ENCODE measurements at regions not wholly inside any gene's neighbourhood (a gene's known extent, or its start where the extent isn't known, plus 50 kb on each side); places are given as distances from the start of the nearest gene placed in this dataset.
A peak's percentile ranks its signal among the peaks of the same experiment; 100 is the strongest.
"Not testable (repeated sequence)": the region's sequence is repeated elsewhere in the genome, so short reads cannot be mapped to it uniquely, and the experiment has no call there.

- H3K27me3 ChIP-seq: no peaks in the 10 kb centered on the region
- H2AFZ ChIP-seq (replicated peaks): peak overlapping the region; percentile 4
- TF ChIP-seq CTCF (IDR thresholded peaks at IDR 0.05) (no peak), EZH2phosphoT487 (IDR thresholded peaks at IDR 0.05) (no peak), EZH2 (IDR thresholded peaks at IDR 0.05) (no peak)
Measured at GRCh38 chr18:30684825-30685481, 357.6 kb downstream of the DSC3 start.

DNA sequence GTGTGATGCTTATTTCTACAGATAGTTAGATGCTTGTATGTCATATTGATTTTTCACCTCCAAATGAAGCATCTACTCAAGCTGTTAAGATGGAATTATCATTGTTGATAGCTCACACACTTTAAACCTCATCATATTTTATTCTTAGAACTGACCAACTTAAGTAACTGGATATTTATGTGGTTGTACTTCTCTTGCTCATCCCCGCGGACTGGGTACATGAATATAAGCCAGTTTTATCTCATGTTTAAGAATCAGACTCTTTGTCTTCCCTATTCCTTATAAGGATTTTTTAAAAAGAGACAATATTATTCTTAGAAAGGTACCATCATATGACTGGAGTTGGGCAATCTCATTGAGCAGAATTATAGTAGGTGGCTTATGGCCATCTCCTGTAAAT, 358.7 kb downstream of the DSC3 start:
- Histone ChIP-seq H3K36me3 (no peaks in the 10 kb centered on the region), H3K4me3 (no peak overlapping the region), H3K4me1 (no peaks in the 10 kb centered on the region), H3K27ac (no peak overlapping the region), H4K20me1 (ENCODE audit: low read depth) (no peaks in the 10 kb centered on the region), H2AFZ (replicated peaks) (no peak overlapping the region), H3F3A (ENCODE audit: low read depth) (no peaks in the 10 kb centered on the region), H3K27me3 (no peaks in the 10 kb centered on the region), H3K4me2 (no peak overlapping the region), H3K79me2 (ENCODE audit: low read depth) (no peaks in the 10 kb centered on the region), H3K9me3 (ENCODE audit: low read depth) (no peaks in the 10 kb centered on the region), H3K9ac (no peak overlapping the region)
- no peak for TF ChIP-seq EZH2 (IDR thresholded peaks at IDR 0.05)
- DNase-seq (ENCODE audit: low spot score): no peak
- Mint-ChIP-seq H3K9me3 (no peaks in the 10 kb centered on the region), H3K4me3 (no peak overlapping the region), H3K4me1 (no peaks in the 10 kb centered on the region), H3K27ac (no peak overlapping the region), H3K27me3 (ENCODE audit: insufficient read depth, low read depth) (no peaks in the 10 kb centered on the region), H3K36me3 (no peaks in the 10 kb centered on the region)

More at GRCh38 chr18:30684825-30685481, 357.6 kb downstream of the DSC3 start:
- H3F3A ChIP-seq (ENCODE audit: low read depth): no peaks in the 10 kb centered on the region
- H3K27ac ChIP-seq: no peak overlapping the region
- no peaks in the 10 kb centered on the region for H3K36me3 Mint-ChIP-seq
- H3K9ac ChIP-seq: no peak overlapping the region
- H3K27me3 Mint-ChIP-seq (ENCODE audit: insufficient read depth, low read depth): no peaks in the 10 kb centered on the region
- no peak overlapping the region for H3K27ac Mint-ChIP-seq
- no peaks in the 10 kb centered on the region for H3K4me1 ChIP-seq
- no peak overlapping the region for H3K4me3 Mint-ChIP-seq
- H3K79me2 ChIP-seq (ENCODE audit: low read depth): no peaks in the 10 kb centered on the region
- H3K9me3 ChIP-seq (ENCODE audit: low read depth): no peaks in the 10 kb centered on the region
- H3K4me2 ChIP-seq: no peak overlapping the region
- H4K20me1 ChIP-seq (ENCODE audit: low read depth): no peaks in the 10 kb centered on the region
- H3K4me3 ChIP-seq: no peak overlapping the region
- no peaks in the 10 kb centered on the region for H3K9me3 Mint-ChIP-seq
- H3K4me1 Mint-ChIP-seq: no peaks in the 10 kb centered on the region
- H3K36me3 ChIP-seq: no peaks in the 10 kb centered on the region
- DNase-seq (ENCODE audit: low spot score): no peak

GRCh38 chr18:30682672-30683071, 359.9 kb downstream of the DSC3 start:
- H3K4me1 ChIP-seq: no peaks in the 10 kb centered on the region
- H3K4me3 ChIP-seq: no peak overlapping the region
- H3K4me2 ChIP-seq: no peak overlapping the region
- H3K36me3 Mint-ChIP-seq: no peaks in the 10 kb centered on the region
- no peaks in the 10 kb centered on the region for H3K36me3 ChIP-seq
- DNase-seq (ENCODE audit: low spot score): no peak
- H3K27ac Mint-ChIP-seq: no peak overlapping the region
- no peaks in the 10 kb centered on the region for H3K9me3 Mint-ChIP-seq
- no peaks in the 10 kb centered on the region for H3K27me3 ChIP-seq
- H3K4me1 Mint-ChIP-seq: no peaks in the 10 kb centered on the region
- H2AFZ ChIP-seq (replicated peaks): peak overlapping the region; percentile 15
- H3K9me3 ChIP-seq (ENCODE audit: low read depth): no peaks in the 10 kb centered on the region
- H4K20me1 ChIP-seq (ENCODE audit: low read depth): no peaks in the 10 kb centered on the region
- no peaks in the 10 kb centered on the region for H3K27me3 Mint-ChIP-seq (ENCODE audit: insufficient read depth, low read depth)
- TF ChIP-seq CTCF (IDR thresholded peaks at IDR 0.05) (no peak), EZH2 (IDR thresholded peaks at IDR 0.05) (no peak), EZH2phosphoT487 (IDR thresholded peaks at IDR 0.05) (no peak)
- H3F3A ChIP-seq (ENCODE audit: low read depth): no peaks in the 10 kb centered on the region
- H3K79me2 ChIP-seq (ENCODE audit: low read depth): no peaks in the 10 kb centered on the region
- H3K9ac ChIP-seq: no peak overlapping the region
- no peak overlapping the region for H3K4me3 Mint-ChIP-seq
- no peak overlapping the region for H3K27ac ChIP-seq

DNA sequence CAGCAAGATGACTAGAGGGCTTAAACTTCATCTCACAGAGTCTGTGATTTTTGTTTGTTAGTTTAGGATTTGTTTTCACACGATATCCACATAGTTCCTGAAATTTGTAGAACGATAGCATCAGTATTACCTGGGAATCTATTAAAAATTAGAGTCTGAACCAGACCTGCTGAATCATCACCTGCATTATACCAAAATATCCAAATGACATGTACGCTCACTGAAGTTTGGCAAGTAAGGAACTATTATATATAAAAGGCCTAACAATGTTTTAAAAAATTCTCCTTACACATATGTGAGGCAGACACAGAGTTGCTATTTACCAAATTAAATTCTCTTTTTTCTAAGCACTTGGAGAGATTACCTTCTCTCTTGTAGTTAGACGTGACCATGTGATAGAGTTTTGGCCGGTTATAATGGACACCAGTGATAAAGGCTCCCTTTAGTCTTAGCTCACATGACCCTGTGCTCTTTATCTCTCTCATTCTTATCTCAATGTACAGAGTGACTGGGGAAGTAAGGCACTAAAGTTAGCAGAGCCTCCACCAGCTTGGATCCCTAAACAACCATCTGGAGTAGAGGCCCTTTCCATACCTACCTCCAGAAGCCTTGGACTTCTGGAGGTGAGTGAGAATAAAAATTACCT, 363.1 kb downstream of the DSC3 start:
- Mint-ChIP-seq H3K4me3 (no peak overlapping the region), H3K4me1 (no peaks in the 10 kb centered on the region), H3K36me3 (no peaks in the 10 kb centered on the region), H3K9me3 (no peaks in the 10 kb centered on the region), H3K27me3 (ENCODE audit: insufficient read depth, low read depth) (no peaks in the 10 kb centered on the region), H3K27ac (no peak overlapping the region)
- no peak overlapping the region for H3K4me2 ChIP-seq
- H3K79me2 ChIP-seq (ENCODE audit: low read depth): no peaks in the 10 kb centered on the region
- no peak overlapping the region for H3K27ac ChIP-seq
- H3K4me3 ChIP-seq: no peak overlapping the region
- no peak overlapping the region for H2AFZ ChIP-seq (replicated peaks)
- H3K36me3 ChIP-seq: no peaks in the 10 kb centered on the region
- H3K9me3 ChIP-seq (ENCODE audit: low read depth): no peaks in the 10 kb centered on the region
- no peaks in the 10 kb centered on the region for H3K4me1 ChIP-seq
- no peaks in the 10 kb centered on the region for H3K27me3 ChIP-seq
- no peak for DNase-seq (ENCODE audit: low spot score)
- TF ChIP-seq CTCF (IDR thresholded peaks at IDR 0.05) (no peak), EZH2phosphoT487 (IDR thresholded peaks at IDR 0.05) (no peak), EZH2 (IDR thresholded peaks at IDR 0.05) (no peak)
- H4K20me1 ChIP-seq (ENCODE audit: low read depth): no peaks in the 10 kb centered on the region
- H3F3A ChIP-seq (ENCODE audit: low read depth): no peaks in the 10 kb centered on the region
- H3K9ac ChIP-seq: no peak overlapping the region

GRCh38 chr18:30677813-30678212, 364.7 kb downstream of the DSC3 start:
- H3K27ac ChIP-seq; H3K79me2 ChIP-seq (ENCODE audit: low read depth); H3K9ac ChIP-seq; H3K27ac Mint-ChIP-seq; H3K9me3 Mint-ChIP-seq; H3K36me3 ChIP-seq; DNase-seq (ENCODE audit: low spot score); H3K36me3 Mint-ChIP-seq; H2AFZ ChIP-seq (replicated peaks); H3K4me3 ChIP-seq; H3K9me3 ChIP-seq (ENCODE audit: low read depth); H3K4me1 Mint-ChIP-seq; H3F3A ChIP-seq (ENCODE audit: low read depth); H4K20me1 ChIP-seq (ENCODE audit: low read depth); H3K4me1 ChIP-seq; H3K4me2 ChIP-seq; H3K27me3 ChIP-seq; H3K4me3 Mint-ChIP-seq; H3K27me3 Mint-ChIP-seq (ENCODE audit: insufficient read depth, low read depth): not testable (repeated sequence)
